ENCODE measurements at regions not wholly inside any gene's neighbourhood (a gene's known extent, or its start where the extent isn't known, plus 50 kb on each side); places are given as distances from the start of the nearest gene placed in this dataset.

DNA sequence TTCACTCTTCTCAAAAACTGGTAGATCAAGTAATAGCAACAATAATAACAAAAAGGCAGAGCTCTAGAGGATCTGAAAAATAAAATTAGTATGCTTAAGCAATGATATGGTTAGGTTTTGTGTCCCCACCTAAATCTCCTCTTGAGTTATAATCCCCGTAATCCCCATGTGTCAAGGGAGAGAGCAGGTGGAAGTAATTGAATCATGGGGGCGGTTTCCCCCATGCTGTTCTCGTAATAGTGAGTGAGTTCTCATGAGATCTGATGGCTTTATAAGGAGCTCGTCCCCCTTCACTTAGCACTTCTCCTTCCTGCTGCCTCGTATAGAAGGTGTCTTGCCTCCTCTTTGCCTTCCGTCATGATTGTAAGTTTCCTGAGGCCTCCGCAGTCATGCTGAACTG is 60.2 kb upstream of the ABHD2 start:
- TF ChIP-seq, protein P1, sequence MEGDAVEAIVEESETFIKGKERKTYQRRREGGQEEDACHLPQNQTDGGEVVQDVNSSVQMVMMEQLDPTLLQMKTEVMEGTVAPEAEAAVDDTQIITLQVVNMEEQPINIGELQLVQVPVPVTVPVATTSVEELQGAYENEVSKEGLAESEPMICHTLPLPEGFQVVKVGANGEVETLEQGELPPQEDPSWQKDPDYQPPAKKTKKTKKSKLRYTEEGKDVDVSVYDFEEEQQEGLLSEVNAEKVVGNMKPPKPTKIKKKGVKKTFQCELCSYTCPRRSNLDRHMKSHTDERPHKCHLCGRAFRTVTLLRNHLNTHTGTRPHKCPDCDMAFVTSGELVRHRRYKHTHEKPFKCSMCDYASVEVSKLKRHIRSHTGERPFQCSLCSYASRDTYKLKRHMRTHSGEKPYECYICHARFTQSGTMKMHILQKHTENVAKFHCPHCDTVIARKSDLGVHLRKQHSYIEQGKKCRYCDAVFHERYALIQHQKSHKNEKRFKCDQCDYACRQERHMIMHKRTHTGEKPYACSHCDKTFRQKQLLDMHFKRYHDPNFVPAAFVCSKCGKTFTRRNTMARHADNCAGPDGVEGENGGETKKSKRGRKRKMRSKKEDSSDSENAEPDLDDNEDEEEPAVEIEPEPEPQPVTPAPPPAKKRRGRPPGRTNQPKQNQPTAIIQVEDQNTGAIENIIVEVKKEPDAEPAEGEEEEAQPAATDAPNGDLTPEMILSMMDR (IDR thresholded peaks at IDR 0.05; ENCODE audit: low read depth, low read length) = no peak
- no peak for TF ChIP-seq EZH2phosphoT487 (IDR thresholded peaks at IDR 0.05; ENCODE audit: low read depth)

Data from OCI-LY3 (cell line).